H9 (cell line): ENCODE measurements at regions not wholly inside any gene's neighbourhood (a gene's known extent, or its start where the extent isn't known, plus 50 kb on each side); places are given as distances from the start of the nearest gene placed in this dataset.

ENCODE experiments used
- DNase-seq: peaks from one replicate; pipeline ENCODE4 v3.0.0-alpha.2; 2017
- H2AFZ ChIP-seq: one replicate; pipeline ENCODE4 v1.6.1; 2013; ENCODE audit warnings: mild to moderate bottlenecking, low read length, control low read depth, moderate library complexity
- H2AK5ac ChIP-seq: 2 replicates; pipeline ENCODE4 v1.6.1; 2013; ENCODE audit warnings: low read length, control low read depth, mixed read lengths; ENCODE audit not compliant: insufficient read length
- H2BK120ac ChIP-seq: one replicate; pipeline ENCODE4 v1.6.1; 2013; ENCODE audit warnings: low read depth, mild to moderate bottlenecking, low read length, control low read depth, inconsistent platforms; ENCODE audit not compliant: poor library complexity, severe bottlenecking
- H2BK12ac ChIP-seq: 2 replicates; pipeline ENCODE4 v1.6.1; 2013; ENCODE audit warnings: low read length, control low read depth, mixed read lengths, low read depth; ENCODE audit not compliant: insufficient read length
- H2BK15ac ChIP-seq: 2 replicates; pipeline ENCODE4 v1.6.1; 2013; ENCODE audit warnings: low read depth, low read length, control low read depth
- H2BK20ac ChIP-seq: one replicate; pipeline ENCODE4 v1.6.1; 2013; ENCODE audit warnings: low read depth, mild to moderate bottlenecking, low read length, control low read depth, inconsistent platforms; ENCODE audit not compliant: poor library complexity, severe bottlenecking
- H2BK5ac ChIP-seq: 2 replicates; pipeline ENCODE4 v1.6.1; 2013; ENCODE audit warnings: low read length, control low read depth, mixed read lengths; ENCODE audit not compliant: insufficient read length
- H3K14ac ChIP-seq: 2 replicates; pipeline ENCODE4 v1.6.1; 2013; ENCODE audit warnings: low read length, control low read depth; ENCODE audit not compliant: insufficient read depth
- H3K18ac ChIP-seq: 2 replicates; pipeline ENCODE4 v1.6.1; 2013; ENCODE audit warnings: low read depth, mild to moderate bottlenecking, mixed read lengths, low read length, control low read depth; ENCODE audit not compliant: insufficient read length
- H3K23ac ChIP-seq: 2 replicates; pipeline ENCODE4 v1.6.1; 2013; ENCODE audit warnings: low read length, control low read depth, mixed read lengths, low read depth; ENCODE audit not compliant: insufficient read length
- H3K23me2 ChIP-seq: 2 replicates; pipeline ENCODE4 v1.6.1; 2013; ENCODE audit warnings: low read depth, mild to moderate bottlenecking, mixed read lengths, low read length, control low read depth; ENCODE audit not compliant: insufficient read length, poor library complexity, severe bottlenecking
- H3K27ac ChIP-seq: 2 replicates; pipeline ENCODE4 v1.5.1; 2013; ENCODE audit warnings: low read length, control low read depth, mixed read lengths, low read depth; ENCODE audit not compliant: insufficient read length
- H3K27me3 ChIP-seq: 2 replicates; pipeline ENCODE4 v1.6.1; 2013; ENCODE audit warnings: low read length, control low read depth, inconsistent platforms; ENCODE audit not compliant: insufficient read depth
- H3K4ac ChIP-seq: 2 replicates; pipeline ENCODE4 v1.6.1; 2013; ENCODE audit warnings: low read depth, mild to moderate bottlenecking, control low read depth, inconsistent platforms, low read length, moderate library complexity
- H3K4me1 ChIP-seq: 2 replicates; pipeline ENCODE4 v1.6.1; 2013; ENCODE audit warnings: low read length, control low read depth, inconsistent platforms; ENCODE audit not compliant: insufficient read depth
- H3K4me2 ChIP-seq: 2 replicates; pipeline ENCODE4 v1.6.1; 2013; ENCODE audit warnings: low read length, control low read depth, mixed read lengths; ENCODE audit not compliant: insufficient read length, insufficient read depth
- H3K56ac ChIP-seq: 2 replicates; pipeline ENCODE4 v1.6.1; 2013; ENCODE audit warnings: low read depth, mild to moderate bottlenecking, mixed read lengths, low read length, control low read depth; ENCODE audit not compliant: insufficient read length
- H3K79me1 ChIP-seq: 2 replicates; pipeline ENCODE4 v1.6.1; 2013; ENCODE audit warnings: low read depth, mild to moderate bottlenecking, moderate library complexity, low read length, control low read depth, inconsistent platforms; ENCODE audit not compliant: insufficient read depth, poor library complexity, severe bottlenecking
- H3K79me2 ChIP-seq: 2 replicates; pipeline ENCODE4 v1.6.1; 2013; ENCODE audit warnings: low read length, control low read depth, inconsistent platforms; ENCODE audit not compliant: insufficient read depth
- H3K9ac ChIP-seq: 2 replicates; pipeline ENCODE4 v1.6.1; 2013; ENCODE audit warnings: low read length, control low read depth, mixed read lengths; ENCODE audit not compliant: insufficient read length; ENCODE audit errors: extremely low read depth
- H3K9me3 ChIP-seq: one replicate; pipeline ENCODE4 v1.6.1; 2013; ENCODE audit warnings: low read depth, low read length, inconsistent platforms; ENCODE audit not compliant: control insufficient read depth
- H3T11ph ChIP-seq: one replicate; pipeline ENCODE4 v1.6.1; 2013; ENCODE audit warnings: mild to moderate bottlenecking, low read length, control low read depth, inconsistent platforms
- H4K20me1 ChIP-seq: one replicate; pipeline ENCODE4 v1.6.1; 2013; ENCODE audit not compliant: control insufficient read depth, insufficient read length, insufficient read depth
- H4K5ac ChIP-seq: 2 replicates; pipeline ENCODE4 v1.6.1; 2013; ENCODE audit warnings: low read depth, mild to moderate bottlenecking, mixed read lengths, low read length, control low read depth; ENCODE audit not compliant: insufficient read length
- H4K8ac ChIP-seq: replicated peaks from 2 replicates; pipeline ENCODE4 v1.6.1; 2013; ENCODE audit warnings: low read length, control low read depth, mixed read lengths, low read depth; ENCODE audit not compliant: insufficient read length
- H4K91ac ChIP-seq: 2 replicates; pipeline ENCODE4 v1.6.1; 2013; ENCODE audit warnings: low read depth, mild to moderate bottlenecking, moderate library complexity, mixed read lengths, low read length, control low read depth; ENCODE audit not compliant: insufficient read length
- H3K27ac Mint-ChIP-seq, 3 experiments: 2 replicates in 2 of 3; 3 replicates in 1 of 3; pipeline ENCODE4 v1.8.0; 2020 to 2021; ENCODE audit warnings: mixed read lengths in 3 of 3, mild to moderate bottlenecking in 1 of 3, moderate library complexity in 1 of 3
- H3K27me3 Mint-ChIP-seq: 2 replicates; pipeline ENCODE4 v1.8.0; 2021; ENCODE audit warnings: low read depth, mild to moderate bottlenecking, moderate library complexity, mixed read lengths
- H3K36me3 Mint-ChIP-seq, 3 experiments: 2 replicates in 2 of 3; 3 replicates in 1 of 3; pipeline ENCODE4 v1.8.0; 2020 to 2021; ENCODE audit warnings: low read depth in 3 of 3, mixed read lengths in 3 of 3; ENCODE audit not compliant: insufficient read depth in 1 of 3
- H3K4me1 Mint-ChIP-seq, 2 experiments: 2 replicates each; pipeline ENCODE4 v1.8.0; 2020; ENCODE audit warnings: mixed read lengths in 2 of 2
- H3K4me3 Mint-ChIP-seq, 2 experiments: 2 replicates in 1 of 2; 3 replicates in 1 of 2; pipeline ENCODE4 v1.8.0; 2020 to 2021; ENCODE audit warnings: mild to moderate bottlenecking in 2 of 2, mixed read lengths in 2 of 2, moderate library complexity in 1 of 2
- H3K9me3 Mint-ChIP-seq, 2 experiments: 2 replicates in 1 of 2; 3 replicates in 1 of 2; pipeline ENCODE4 v1.8.0; 2020; ENCODE audit warnings: mild to moderate bottlenecking in 2 of 2, mixed read lengths in 2 of 2, moderate library complexity in 1 of 2
- CTCF ChIP-seq: fragments of 200-600 bp; sonication (generic); conservative IDR thresholded peaks from 3 replicates; pipeline ENCODE4 v1.8.0; 2021; ENCODE audit warnings: antibody characterized with exemption, mild to moderate bottlenecking
- WGBS: extraction: QIAGEN DNeasy Blood & Tissue Kit; methylation state at CpG from one replicate; pipeline ENCODE4 v1.1.7; 2013; ENCODE audit warnings: missing lambda C conversion rate, low lambda C conversion rate, mixed read lengths; ENCODE audit not compliant: insufficient read length; ENCODE audit errors: extremely low coverage; 5-methylcytosine and 5-hydroxymethylcytosine counted together

GRCh38 chr5:2175041-2175440 is 292.3 kb upstream of the IRX4 start:
- H3K36me3 Mint-ChIP-seq = no peaks in the 10 kb centered on the region
- H3K14ac ChIP-seq = no peak overlapping the region
- no peak overlapping the region for H2AFZ ChIP-seq
- H4K8ac ChIP-seq = no peak overlapping the region
- H3K27me3 ChIP-seq = no peaks in the 10 kb centered on the region
- H3K4me1 Mint-ChIP-seq = peaks cover 7 to 12% of the 10 kb centered on the region in 2 experiments
- no peak overlapping the region for H3K4me3 Mint-ChIP-seq
- H4K5ac ChIP-seq = no peak overlapping the region
- no peak overlapping the region for H3K23ac ChIP-seq
- no peaks in the 10 kb centered on the region for H3K4me1 ChIP-seq
- H2AK5ac ChIP-seq = no peak overlapping the region
- no peak overlapping the region for H2BK15ac ChIP-seq
- H3K9me3 ChIP-seq = no peaks in the 10 kb centered on the region
- peaks cover 2% of the 10 kb centered on the region; the same call in 1 of the 2 replicates for H3K27me3 Mint-ChIP-seq
- no peak overlapping the region for H3K9ac ChIP-seq
- no peak for TF ChIP-seq CTCF
- no peak overlapping the region for H2BK20ac ChIP-seq
- no peak overlapping the region for H3K4me2 ChIP-seq
- no peak overlapping the region for H3K4ac ChIP-seq
- H4K91ac ChIP-seq = no peak overlapping the region
- H4K20me1 ChIP-seq = no peaks in the 10 kb centered on the region
- no peaks in the 10 kb centered on the region for H3K79me2 ChIP-seq
- H3K23me2 ChIP-seq = no peaks in the 10 kb centered on the region
- no peak overlapping the region for H2BK5ac ChIP-seq
- WGBS = no CpG with 5 or more reads among the region's 14 CpGs
- H3K79me1 ChIP-seq = no peaks in the 10 kb centered on the region
- no peak overlapping the region for H3K27ac Mint-ChIP-seq
- no peak overlapping the region for H2BK12ac ChIP-seq
- H3K18ac ChIP-seq = no peak overlapping the region
- H3K27ac ChIP-seq = no peak overlapping the region
- no peak overlapping the region for H3K56ac ChIP-seq
- DNase-seq = no peak
- no peaks in the 10 kb centered on the region for H3K9me3 Mint-ChIP-seq
- H2BK120ac ChIP-seq = no peak overlapping the region
- H3T11ph ChIP-seq = no peak overlapping the region
